ENCODE measurements at regions not wholly inside any gene's neighbourhood (a gene's known extent, or its start where the extent isn't known, plus 50 kb on each side); places are given as distances from the start of the nearest gene placed in this dataset.

- TF ChIP-seq POLR2A (IDR thresholded peaks at IDR 0.05) (no peak), CTCF (IDR thresholded peaks at IDR 0.05) (no peak)
Measured at GRCh38 chr10:44101082-44101481, 283.8 kb downstream of the CXCL12 start.
